ENCODE measurements at regions not wholly inside any gene's neighbourhood (a gene's known extent, or its start where the extent isn't known, plus 50 kb on each side); places are given as distances from the start of the nearest gene placed in this dataset.
A peak's percentile ranks its signal among the peaks of the same experiment; 100 is the strongest.
"Not testable (repeated sequence)": the region's sequence is repeated elsewhere in the genome, so short reads cannot be mapped to it uniquely, and the experiment has no call there.

GRCh38 chr3:89740080-89740880 is 632.9 kb downstream of the EPHA3 start:
- H2BK15ac ChIP-seq (replicated peaks; ENCODE audit: low read depth): no peak overlapping the region
- no peak overlapping the region for H2BK5ac ChIP-seq (ENCODE audit: low read length)
- H4K5ac ChIP-seq (ENCODE audit: low read length): no peak overlapping the region
- H3K56ac ChIP-seq (ENCODE audit: low read length): no peak overlapping the region
- H3K27ac ChIP-seq (ENCODE audit: low read depth, low read length): no peak overlapping the region
- H3K4me2 ChIP-seq (ENCODE audit: low read length): no peak overlapping the region
- no peak overlapping the region for H3K9ac ChIP-seq (ENCODE audit: low read length)
- H4K8ac ChIP-seq (ENCODE audit: low read depth, low read length): no peak overlapping the region
- no peaks in the 10 kb centered on the region for H3K79me2 ChIP-seq (ENCODE audit: control insufficient read depth, insufficient read depth, low read length)
- no peak overlapping the region for H2AK5ac ChIP-seq (ENCODE audit: low read length)
- no peak overlapping the region for H3K18ac ChIP-seq (ENCODE audit: low read length)
- H3K4ac ChIP-seq (ENCODE audit: low read depth, low read length): no peak overlapping the region
- H3K23ac ChIP-seq (ENCODE audit: low read length): no peak overlapping the region
- H3K27me3 ChIP-seq (ENCODE audit: insufficient read depth, low read length, poor library complexity): no peaks in the 10 kb centered on the region
- no peak for DNase-seq
- no peak overlapping the region for H2BK120ac ChIP-seq (ENCODE audit: low read depth, low read length)
- H3K79me1 ChIP-seq (ENCODE audit: low read length): no peaks in the 10 kb centered on the region
- no peak overlapping the region for H3K4me3 ChIP-seq (ENCODE audit: low read length)
- WGBS (ENCODE audit: extremely low coverage, insufficient coverage, low lambda C conversion rate): no CpG with 5 or more reads among the region's 1 CpG
- H3K4me1 ChIP-seq (ENCODE audit: control insufficient read depth, low read depth, low read length): no peaks in the 10 kb centered on the region
- no peaks in the 10 kb centered on the region for H3K36me3 ChIP-seq (ENCODE audit: control insufficient read depth, insufficient read depth, low read length)

DNA sequence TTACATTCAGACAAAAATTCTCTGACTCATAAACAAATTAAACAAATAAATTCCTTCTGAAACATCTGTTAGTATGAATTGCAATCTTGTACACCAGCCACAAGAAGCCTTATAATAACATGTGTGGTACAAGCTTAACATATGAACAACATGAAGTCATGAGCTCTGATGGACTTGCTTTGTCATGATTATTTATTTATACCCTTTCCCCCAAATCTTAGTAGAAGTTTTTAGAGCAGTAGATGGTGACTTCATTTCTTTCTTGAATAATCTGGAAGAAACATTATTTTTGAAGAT is 633.4 kb downstream of the EPHA3 start:
- Histone ChIP-seq H3K27ac (ENCODE audit: low read depth, low read length) (no peak overlapping the region), H3K79me1 (ENCODE audit: low read length) (no peaks in the 10 kb centered on the region), H2BK5ac (ENCODE audit: low read length) (no peak overlapping the region), H4K8ac (ENCODE audit: low read depth, low read length) (no peak overlapping the region), H2BK120ac (ENCODE audit: low read depth, low read length) (no peak overlapping the region), H2BK15ac (replicated peaks; ENCODE audit: low read depth) (no peak overlapping the region), H3K27me3 (ENCODE audit: insufficient read depth, low read length, poor library complexity) (no peaks in the 10 kb centered on the region), H3K56ac (ENCODE audit: low read length) (no peak overlapping the region), H3K4me1 (ENCODE audit: control insufficient read depth, low read depth, low read length) (no peaks in the 10 kb centered on the region), H3K4me2 (ENCODE audit: low read length) (no peak overlapping the region), H3K9ac (ENCODE audit: low read length) (no peak overlapping the region), H4K5ac (ENCODE audit: low read length) (no peak overlapping the region), H3K4me3 (ENCODE audit: low read length) (no peak overlapping the region), H3K4ac (ENCODE audit: low read depth, low read length) (no peak overlapping the region), H2AK5ac (ENCODE audit: low read length) (no peak overlapping the region), H3K36me3 (ENCODE audit: control insufficient read depth, insufficient read depth, low read length) (no peaks in the 10 kb centered on the region), H3K79me2 (ENCODE audit: control insufficient read depth, insufficient read depth, low read length) (no peaks in the 10 kb centered on the region), H3K18ac (ENCODE audit: low read length) (no peak overlapping the region), H3K23ac (ENCODE audit: low read length) (no peak overlapping the region)
- no peak for DNase-seq

DNA sequence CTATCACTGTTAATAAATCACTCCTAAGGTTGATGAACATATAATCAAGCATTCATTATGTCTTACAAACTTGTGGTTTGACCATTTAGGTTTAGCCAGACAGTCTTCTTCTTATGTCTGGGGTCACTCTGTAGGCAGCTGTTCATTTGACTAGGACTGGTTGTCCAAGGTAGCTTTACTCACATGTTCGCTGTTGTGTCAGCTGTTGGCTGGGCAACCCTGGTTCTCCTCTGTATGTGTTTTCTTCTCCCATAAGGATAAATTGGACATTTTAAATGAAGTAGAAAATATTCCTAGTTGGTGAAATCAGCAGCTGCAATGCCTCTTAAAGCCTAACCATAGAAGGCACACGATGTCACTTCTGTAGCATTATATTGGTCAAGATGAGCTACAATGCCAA is 635.1 kb downstream of the EPHA3 start:
- no peaks in the 10 kb centered on the region for H3K27me3 ChIP-seq (ENCODE audit: insufficient read depth, low read length, poor library complexity)
- no CpG with 5 or more reads among the region's 2 CpGs for WGBS (ENCODE audit: extremely low coverage, insufficient coverage, low lambda C conversion rate)
- no peak overlapping the region for H2BK5ac ChIP-seq (ENCODE audit: low read length)
- H3K79me2 ChIP-seq (ENCODE audit: control insufficient read depth, insufficient read depth, low read length): no peaks in the 10 kb centered on the region
- H2BK15ac ChIP-seq (replicated peaks; ENCODE audit: low read depth): no peak overlapping the region
- H3K18ac ChIP-seq (ENCODE audit: low read length): no peak overlapping the region
- no peaks in the 10 kb centered on the region for H3K36me3 ChIP-seq (ENCODE audit: control insufficient read depth, insufficient read depth, low read length)
- H3K4me1 ChIP-seq (ENCODE audit: control insufficient read depth, low read depth, low read length): no peaks in the 10 kb centered on the region
- no peak overlapping the region for H2AK5ac ChIP-seq (ENCODE audit: low read length)
- H3K23ac ChIP-seq (ENCODE audit: low read length): no peak overlapping the region
- DNase-seq: no peak
- no peaks in the 10 kb centered on the region for H3K79me1 ChIP-seq (ENCODE audit: low read length)
- no peak overlapping the region for H3K4me2 ChIP-seq (ENCODE audit: low read length)
- H2BK120ac ChIP-seq (ENCODE audit: low read depth, low read length): no peak overlapping the region
- no peak overlapping the region for H3K9ac ChIP-seq (ENCODE audit: low read length)
- H3K56ac ChIP-seq (ENCODE audit: low read length): no peak overlapping the region
- H4K5ac ChIP-seq (ENCODE audit: low read length): no peak overlapping the region
- no peak overlapping the region for H3K4ac ChIP-seq (ENCODE audit: low read depth, low read length)
- no peak overlapping the region for H4K8ac ChIP-seq (ENCODE audit: low read depth, low read length)
- no peak overlapping the region for H3K27ac ChIP-seq (ENCODE audit: low read depth, low read length)
- H3K4me3 ChIP-seq (ENCODE audit: low read length): no peak overlapping the region

DNA sequence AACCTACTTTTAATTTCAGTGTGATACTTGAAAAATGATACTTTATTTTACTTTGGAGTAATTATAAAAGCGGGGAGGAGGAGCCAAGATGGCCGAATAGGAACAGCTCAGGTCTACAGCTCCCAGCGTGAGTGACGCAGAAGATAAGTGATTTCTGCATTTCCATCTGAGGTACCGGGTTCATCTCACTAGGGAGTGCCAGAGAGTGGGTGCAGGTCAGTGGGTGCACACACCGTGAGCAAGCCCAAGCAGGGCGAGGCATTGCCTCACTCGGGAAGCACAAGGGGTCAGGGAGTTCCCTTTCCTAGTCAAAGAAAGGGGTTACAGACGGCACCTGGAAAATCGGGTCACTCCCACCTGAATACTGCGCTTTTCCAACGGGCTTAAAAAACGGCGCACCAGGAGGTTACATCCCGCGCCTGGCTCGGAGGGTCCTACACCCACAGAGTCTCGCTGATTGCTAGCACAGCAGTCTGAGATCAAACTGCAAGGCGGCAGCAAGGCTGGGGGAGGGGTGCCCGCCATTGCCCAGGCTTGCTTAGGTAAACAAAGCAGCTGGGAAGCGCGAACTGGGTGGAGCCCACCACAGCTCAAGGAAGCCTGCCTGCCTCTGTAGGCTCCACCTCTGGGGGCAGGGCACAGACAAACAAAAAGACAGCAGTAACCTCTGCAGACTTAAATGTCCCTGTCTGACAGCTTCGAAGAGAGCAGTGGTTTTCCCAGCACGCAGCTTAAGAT is 640.3 kb downstream of the EPHA3 start:
- H3K4me3 ChIP-seq (ENCODE audit: low read length); H2BK120ac ChIP-seq (ENCODE audit: low read depth, low read length); H3K56ac ChIP-seq (ENCODE audit: low read length); DNase-seq; H3K4me1 ChIP-seq (ENCODE audit: control insufficient read depth, low read depth, low read length); H3K27me3 ChIP-seq (ENCODE audit: insufficient read depth, low read length, poor library complexity); H3K18ac ChIP-seq (ENCODE audit: low read length); H3K23ac ChIP-seq (ENCODE audit: low read length); H3K9ac ChIP-seq (ENCODE audit: low read length); H3K27ac ChIP-seq (ENCODE audit: low read depth, low read length); H3K4me2 ChIP-seq (ENCODE audit: low read length); H4K5ac ChIP-seq (ENCODE audit: low read length); H2BK5ac ChIP-seq (ENCODE audit: low read length); H2AK5ac ChIP-seq (ENCODE audit: low read length); H3K79me2 ChIP-seq (ENCODE audit: control insufficient read depth, insufficient read depth, low read length); H3K79me1 ChIP-seq (ENCODE audit: low read length); H2BK15ac ChIP-seq (replicated peaks; ENCODE audit: low read depth); H3K4ac ChIP-seq (ENCODE audit: low read depth, low read length); H4K8ac ChIP-seq (ENCODE audit: low read depth, low read length); H3K36me3 ChIP-seq (ENCODE audit: control insufficient read depth, insufficient read depth, low read length): not testable (repeated sequence)
- whole genome bisulfite sequencing (ENCODE audit: extremely low coverage, insufficient coverage, low lambda C conversion rate): no CpG with 5 or more reads among the region's 24 CpGs

DNA sequence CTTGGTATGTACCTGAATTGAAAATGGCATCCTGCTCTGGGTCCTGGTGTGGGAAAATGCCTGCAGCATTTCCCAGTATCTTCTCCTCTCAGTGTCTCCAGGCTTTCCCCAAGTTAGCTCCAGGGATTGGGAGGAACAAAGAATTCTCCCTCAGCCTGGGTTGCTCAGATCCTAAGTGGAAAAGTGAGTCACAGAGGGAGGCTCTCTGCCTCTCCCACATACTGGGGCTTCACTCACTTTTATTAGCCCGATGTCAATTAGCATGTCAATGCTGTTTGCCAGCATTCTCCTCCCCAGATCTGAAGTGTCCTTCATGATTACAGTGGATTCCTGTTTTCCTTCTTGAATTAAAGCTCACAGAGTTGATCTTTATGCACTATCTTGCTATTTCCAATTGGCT is 655.0 kb downstream of the EPHA3 start:
- H3K4me2 ChIP-seq (ENCODE audit: low read length): no peak overlapping the region
- no peak overlapping the region for H3K4me3 ChIP-seq (ENCODE audit: low read length)
- H4K5ac ChIP-seq (ENCODE audit: low read length): no peak overlapping the region
- H3K79me2 ChIP-seq (ENCODE audit: control insufficient read depth, insufficient read depth, low read length): no peaks in the 10 kb centered on the region
- DNase-seq: peak; percentile 1
- no peaks in the 10 kb centered on the region for H3K27me3 ChIP-seq (ENCODE audit: insufficient read depth, low read length, poor library complexity)
- H3K36me3 ChIP-seq (ENCODE audit: control insufficient read depth, insufficient read depth, low read length): no peaks in the 10 kb centered on the region
- no peak overlapping the region for H3K27ac ChIP-seq (ENCODE audit: low read depth, low read length)
- no peak overlapping the region for H3K4ac ChIP-seq (ENCODE audit: low read depth, low read length)
- no peak overlapping the region for H4K8ac ChIP-seq (ENCODE audit: low read depth, low read length)
- no peak overlapping the region for H2BK5ac ChIP-seq (ENCODE audit: low read length)
- no peak overlapping the region for H3K23ac ChIP-seq (ENCODE audit: low read length)
- H3K9ac ChIP-seq (ENCODE audit: low read length): no peak overlapping the region
- no peak overlapping the region for H3K18ac ChIP-seq (ENCODE audit: low read length)
- H3K4me1 ChIP-seq (ENCODE audit: control insufficient read depth, low read depth, low read length): no peaks in the 10 kb centered on the region
- no peak overlapping the region for H3K56ac ChIP-seq (ENCODE audit: low read length)
- WGBS (ENCODE audit: extremely low coverage, insufficient coverage, low lambda C conversion rate): no CpG with 5 or more reads among the region's 1 CpG
- H2BK15ac ChIP-seq (replicated peaks; ENCODE audit: low read depth): no peak overlapping the region
- H3K79me1 ChIP-seq (ENCODE audit: low read length): no peaks in the 10 kb centered on the region
- H2BK120ac ChIP-seq (ENCODE audit: low read depth, low read length): no peak overlapping the region
- H2AK5ac ChIP-seq (ENCODE audit: low read length): no peak overlapping the region
